Keratinocyte (primary cell): ENCODE measurements at regions not wholly inside any gene's neighbourhood (a gene's known extent, or its start where the extent isn't known, plus 50 kb on each side); places are given as distances from the start of the nearest gene placed in this dataset.

Experiments used
- EZH2 ChIP-seq: IDR thresholded peaks from one replicate; pipeline ENCODE4 v1.6.1; 2012; ENCODE audit warnings: inconsistent platforms, mild to moderate bottlenecking, low read length, moderate library complexity
- TF ChIP-seq, protein P1 (sequence below), 3 experiments: IDR thresholded peaks in 1 of 3; conservative IDR thresholded peaks in 1 of 3; optimal IDR thresholded peaks in 1 of 3; 2 replicates in 2 of 3; 3 replicates in 1 of 3; pipeline versions ENCODE3 to v1.5.1; 2011; ENCODE audit warnings: low read length in 3 of 3, mild to moderate bottlenecking in 3 of 3, moderate library complexity in 2 of 3, control low read depth in 1 of 3, inconsistent platforms in 1 of 3; ENCODE audit not compliant: insufficient read depth in 2 of 3; ENCODE audit errors: extremely low read depth in 1 of 3

DNA sequence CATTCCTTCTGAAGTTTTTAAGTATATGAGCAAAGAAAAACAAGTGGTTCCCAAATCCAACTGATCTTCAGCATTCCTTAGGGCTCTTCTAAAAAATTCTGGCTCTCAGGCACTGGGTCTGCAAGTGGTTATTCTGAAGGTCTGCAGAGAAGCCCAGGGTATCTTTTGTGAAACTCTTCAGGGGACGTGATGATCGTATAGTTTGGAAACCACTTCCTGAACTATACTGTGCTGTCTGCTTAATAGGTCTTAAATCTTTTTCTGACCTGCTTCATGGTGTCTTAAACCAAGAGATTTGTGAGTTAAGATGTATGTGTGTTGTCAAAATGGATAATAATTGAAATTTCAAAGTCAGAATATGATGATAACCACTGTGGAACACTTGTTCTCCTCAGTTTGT lies 115.5 kb downstream of the LHX9 start:
- TF ChIP-seq, protein P1, sequence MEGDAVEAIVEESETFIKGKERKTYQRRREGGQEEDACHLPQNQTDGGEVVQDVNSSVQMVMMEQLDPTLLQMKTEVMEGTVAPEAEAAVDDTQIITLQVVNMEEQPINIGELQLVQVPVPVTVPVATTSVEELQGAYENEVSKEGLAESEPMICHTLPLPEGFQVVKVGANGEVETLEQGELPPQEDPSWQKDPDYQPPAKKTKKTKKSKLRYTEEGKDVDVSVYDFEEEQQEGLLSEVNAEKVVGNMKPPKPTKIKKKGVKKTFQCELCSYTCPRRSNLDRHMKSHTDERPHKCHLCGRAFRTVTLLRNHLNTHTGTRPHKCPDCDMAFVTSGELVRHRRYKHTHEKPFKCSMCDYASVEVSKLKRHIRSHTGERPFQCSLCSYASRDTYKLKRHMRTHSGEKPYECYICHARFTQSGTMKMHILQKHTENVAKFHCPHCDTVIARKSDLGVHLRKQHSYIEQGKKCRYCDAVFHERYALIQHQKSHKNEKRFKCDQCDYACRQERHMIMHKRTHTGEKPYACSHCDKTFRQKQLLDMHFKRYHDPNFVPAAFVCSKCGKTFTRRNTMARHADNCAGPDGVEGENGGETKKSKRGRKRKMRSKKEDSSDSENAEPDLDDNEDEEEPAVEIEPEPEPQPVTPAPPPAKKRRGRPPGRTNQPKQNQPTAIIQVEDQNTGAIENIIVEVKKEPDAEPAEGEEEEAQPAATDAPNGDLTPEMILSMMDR (optimal IDR thresholded peaks at IDR 0.05 in 1 of 3, IDR thresholded peaks at IDR 0.05 in 1 of 3, conservative IDR thresholded peaks at IDR 0.05 in 1 of 3; ENCODE audit: extremely low read depth in 1 of 3, insufficient read depth in 2 of 3, low read length in 3 of 3) = no peak
- no peak for TF ChIP-seq EZH2
